ENCODE measurements at regions not wholly inside any gene's neighbourhood (a gene's known extent, or its start where the extent isn't known, plus 50 kb on each side); places are given as distances from the start of the nearest gene placed in this dataset.

DNA sequence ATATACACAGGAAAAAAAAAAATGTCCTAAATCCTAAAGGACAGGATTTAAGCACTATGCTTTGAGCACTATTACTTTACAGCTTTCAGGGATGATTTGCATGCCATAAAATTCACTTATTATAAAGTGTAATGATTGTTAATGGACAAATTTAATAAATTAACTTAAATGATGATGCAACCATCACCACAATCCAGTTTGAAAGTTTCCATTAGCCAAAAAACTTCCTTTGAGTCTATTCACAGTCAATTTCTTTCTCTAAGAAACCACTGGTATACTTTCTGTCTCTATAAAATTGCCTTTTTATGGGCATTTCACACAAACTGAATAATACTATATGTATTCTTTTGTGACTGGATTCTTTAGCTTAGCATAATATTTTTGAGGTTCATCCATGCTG is 111.1 kb upstream of the RIOK3 start:
- no peak for DNase-seq (ENCODE audit: extremely low read depth, low read depth, low spot score)

GRCh38 chr18:23342506-23342905 is 110.6 kb upstream of the RIOK3 start:
- DNase-seq (ENCODE audit: extremely low read depth, low read depth, low spot score), result no peak

- no peak for DNase-seq (ENCODE audit: extremely low read depth, low read depth, low spot score)
These were observed 102.9 kb upstream of the RIOK3 start for GRCh38 chr18:23350188-23350587.

DNA sequence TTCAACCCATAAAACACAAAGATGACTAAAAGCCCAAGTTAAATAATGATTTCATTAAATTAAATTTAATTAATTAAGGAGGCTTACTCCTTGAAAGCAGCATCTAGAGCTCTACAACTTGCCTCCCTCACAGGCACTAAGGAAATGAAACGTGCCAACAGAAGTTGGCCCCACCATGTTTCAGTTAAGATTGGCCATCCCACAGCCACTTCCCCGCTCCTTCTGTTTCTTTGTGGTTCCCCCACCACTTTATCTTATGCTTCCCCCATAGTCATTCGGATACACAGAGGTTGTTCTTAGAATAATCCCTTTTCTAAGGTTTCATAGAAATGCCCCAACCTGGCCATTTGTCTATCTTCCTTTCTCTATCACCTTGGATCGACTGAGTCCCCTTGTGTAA is 101.6 kb upstream of the RIOK3 start:
- no peak for DNase-seq (ENCODE audit: extremely low read depth, low read depth, low spot score)

GRCh38 chr18:23352042-23352441 is 101.0 kb upstream of the RIOK3 start:
- DNase-seq (ENCODE audit: extremely low read depth, low read depth, low spot score), result no peak

DNA sequence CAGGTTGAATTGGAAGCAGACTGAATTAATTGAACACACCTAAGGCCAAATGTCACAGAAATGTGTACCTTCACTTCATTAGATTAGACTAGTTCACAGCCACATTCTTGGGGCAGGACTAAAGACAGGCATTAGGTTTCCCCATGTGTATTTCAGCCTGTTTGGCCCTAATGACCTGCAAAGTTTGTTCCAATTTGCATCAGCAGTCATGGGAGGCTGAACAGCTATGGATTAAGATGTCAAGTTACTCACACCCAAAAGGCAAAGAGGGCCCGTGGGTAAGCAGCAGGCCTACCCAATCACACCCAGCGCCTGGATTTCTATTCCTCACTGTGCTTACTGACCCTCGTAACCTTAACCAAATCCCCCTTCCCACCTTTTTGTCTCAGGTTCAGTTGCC is 99.6 kb upstream of the RIOK3 start:
- DNase-seq (ENCODE audit: extremely low read depth, low read depth, low spot score), result no peak

DNA sequence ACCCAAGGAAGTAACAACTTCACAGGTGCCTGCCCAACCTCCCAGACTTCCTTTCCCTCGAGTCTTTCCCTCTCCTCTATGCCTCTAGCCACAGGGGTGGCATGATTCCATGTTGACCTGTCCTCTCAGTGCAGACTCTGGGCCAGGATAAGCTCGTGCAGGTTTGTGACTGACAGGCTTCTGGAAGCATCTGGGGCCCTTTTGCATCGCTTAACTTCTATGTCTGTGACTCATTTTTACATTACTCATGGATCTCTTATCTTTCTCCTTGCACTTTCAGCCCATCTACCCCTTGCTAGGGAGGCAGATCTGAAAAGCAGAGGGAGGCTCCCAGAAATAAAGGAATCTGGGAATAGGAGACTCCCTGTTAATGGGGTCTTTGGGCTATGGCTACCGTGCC is 98.5 kb upstream of the RIOK3 start:
- DNase-seq (ENCODE audit: extremely low read depth, low read depth, low spot score), result no peak

DNA sequence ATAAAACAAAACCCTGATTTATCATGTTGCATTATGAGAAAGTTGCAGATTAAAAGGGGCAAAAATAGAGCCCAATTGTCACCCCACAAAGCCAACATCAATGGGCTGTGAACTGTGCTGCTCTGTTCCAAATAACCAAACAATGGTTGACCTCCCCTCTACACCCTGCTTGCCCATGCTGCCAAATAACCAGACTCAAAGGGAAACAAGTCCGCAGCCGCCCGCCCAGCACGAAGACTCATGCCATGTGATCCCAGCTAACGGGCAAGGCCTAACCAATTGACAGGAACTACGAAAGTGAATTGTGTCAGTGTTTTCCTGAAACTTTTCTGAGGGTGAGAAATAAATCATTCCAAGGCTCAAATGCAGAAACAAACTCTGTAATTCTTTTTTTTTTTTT is 97.9 kb upstream of the RIOK3 start:
- no peak for DNase-seq (ENCODE audit: extremely low read depth, low read depth, low spot score)

GRCh38 chr18:23356424-23356823 is 96.7 kb upstream of the RIOK3 start:
- DNase-seq (ENCODE audit: extremely low read depth, low read depth, low spot score), result no peak

GRCh38 chr18:23356915-23357601 is 96.0 kb upstream of the RIOK3 start:
- no peak for DNase-seq (ENCODE audit: extremely low read depth, low read depth, low spot score)

GRCh38 chr18:23357996-23358594 is 95.0 kb upstream of the RIOK3 start:
- no peak for DNase-seq (ENCODE audit: extremely low read depth, low read depth, low spot score)

GRCh38 chr18:23359421-23359820 is 93.7 kb upstream of the RIOK3 start:
- no peak for DNase-seq (ENCODE audit: extremely low read depth, low read depth, low spot score)

DNA sequence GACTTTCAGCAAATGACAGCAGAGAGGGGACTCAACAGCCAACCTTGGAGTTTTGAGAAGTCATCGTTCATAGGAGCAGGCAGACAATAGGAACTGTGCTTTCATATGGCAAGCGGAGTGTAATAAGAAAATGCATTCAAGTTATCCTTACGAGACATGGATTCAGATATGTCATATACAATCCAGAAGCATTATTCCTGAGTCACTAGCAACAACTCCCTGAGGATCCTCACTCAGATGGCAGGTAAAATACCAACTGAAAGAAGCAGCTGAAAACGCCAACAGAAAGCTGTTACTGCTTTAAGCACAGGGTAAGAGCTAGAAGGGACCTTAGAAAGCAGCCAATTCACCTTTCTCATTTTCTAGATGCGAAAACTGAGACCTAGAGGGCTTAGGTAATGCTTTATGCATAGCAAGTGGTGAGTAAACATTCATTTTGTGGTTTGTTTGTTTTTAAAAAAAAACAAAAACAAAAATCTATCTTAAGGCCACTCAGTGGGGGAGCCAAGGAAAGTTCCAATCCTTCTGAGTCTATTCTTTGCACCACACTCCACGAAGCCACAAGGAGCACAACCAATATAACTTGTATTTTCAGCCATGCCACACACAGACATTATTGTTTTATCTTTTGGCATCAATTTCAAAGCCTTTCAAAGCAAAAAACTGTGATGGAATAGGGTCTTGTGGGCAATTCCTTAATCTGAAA is 89.1 kb upstream of the RIOK3 start:
- DNase-seq (ENCODE audit: extremely low read depth, low read depth, low spot score), result no peak

DNA sequence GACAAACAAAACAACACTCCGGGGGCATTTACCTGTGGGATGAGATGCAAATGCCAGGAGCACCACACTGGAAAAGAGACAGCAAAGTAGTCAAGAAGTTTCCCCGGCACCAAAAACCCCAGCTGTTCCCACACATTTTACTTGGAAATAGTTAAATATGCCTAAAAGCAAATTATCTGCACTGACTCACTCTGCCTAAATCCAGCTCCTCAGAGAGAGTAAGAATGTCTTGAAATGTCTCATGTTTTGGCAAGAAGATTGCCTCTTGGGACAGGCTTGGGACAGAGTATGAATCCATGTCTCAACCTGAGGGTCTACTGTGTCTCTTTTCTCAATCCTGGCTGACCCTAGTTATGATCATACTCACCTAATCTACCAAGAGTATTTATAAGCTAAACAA is 87.5 kb upstream of the RIOK3 start:
- no peak for DNase-seq (ENCODE audit: extremely low read depth, low read depth, low spot score)

GRCh38 chr18:23369266-23369665 is 83.8 kb upstream of the RIOK3 start:
- no peak for DNase-seq (ENCODE audit: extremely low read depth, low read depth, low spot score)

DNA sequence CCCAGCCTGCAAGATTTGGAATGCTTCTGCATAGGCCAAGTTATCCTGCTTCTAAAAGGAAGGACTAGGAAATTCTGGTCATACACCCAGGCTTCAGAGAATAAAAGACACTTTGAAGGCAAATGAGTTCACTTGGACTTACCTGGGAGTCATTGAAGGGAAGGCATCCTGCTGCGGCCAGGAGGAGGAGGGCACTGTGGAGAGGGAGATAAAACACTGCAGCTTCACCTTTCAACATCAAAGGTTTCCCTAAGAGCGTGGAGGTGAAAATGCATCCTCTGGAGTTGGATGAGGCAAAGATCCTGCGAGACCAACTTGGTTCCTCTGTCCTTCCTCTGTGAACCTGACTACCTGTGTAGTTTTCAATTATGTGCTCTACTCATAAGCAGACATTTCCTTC is 79.5 kb upstream of the RIOK3 start:
- DNase-seq (ENCODE audit: extremely low read depth, low read depth, low spot score), result no peak

- no peak for DNase-seq (ENCODE audit: extremely low read depth, low read depth, low spot score)
These were observed 75.3 kb upstream of the RIOK3 start for GRCh38 chr18:23377669-23378301.

DNA sequence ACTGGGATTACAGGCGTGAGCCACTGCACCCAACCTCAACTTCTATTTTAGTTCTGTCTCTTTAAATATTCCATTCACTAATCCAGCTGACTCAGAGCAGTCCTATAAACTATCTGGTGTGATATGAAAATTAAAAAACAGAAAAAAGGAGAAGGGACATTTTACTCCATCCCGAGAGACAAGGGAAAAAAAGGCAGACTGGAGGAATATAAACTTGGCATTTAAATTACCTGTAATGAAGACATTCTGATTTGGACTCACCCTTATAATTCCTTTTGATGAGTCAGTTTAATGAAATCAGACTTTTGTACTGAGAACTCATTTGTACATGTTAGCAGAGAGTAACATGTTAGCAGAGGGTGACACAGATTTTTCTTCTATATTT is 74.8 kb upstream of the RIOK3 start:
- DNase-seq (ENCODE audit: extremely low read depth, low read depth, low spot score), result no peak

- no peak for DNase-seq (ENCODE audit: extremely low read depth, low read depth, low spot score)
These were observed 73.0 kb upstream of the RIOK3 start for GRCh38 chr18:23380001-23380550.

- DNase-seq (ENCODE audit: extremely low read depth, low read depth, low spot score), result no peak
These were observed 72.3 kb upstream of the RIOK3 start for GRCh38 chr18:23380817-23381216.

- DNase-seq (ENCODE audit: extremely low read depth, low read depth, low spot score), result no peak
These were observed 69.6 kb upstream of the RIOK3 start for GRCh38 chr18:23383494-23383893.

All from glomerular endothelial cell (primary cell).